ENCODE measurements at regions not wholly inside any gene's neighbourhood (a gene's known extent, or its start where the extent isn't known, plus 50 kb on each side); places are given as distances from the start of the nearest gene placed in this dataset.

DNA sequence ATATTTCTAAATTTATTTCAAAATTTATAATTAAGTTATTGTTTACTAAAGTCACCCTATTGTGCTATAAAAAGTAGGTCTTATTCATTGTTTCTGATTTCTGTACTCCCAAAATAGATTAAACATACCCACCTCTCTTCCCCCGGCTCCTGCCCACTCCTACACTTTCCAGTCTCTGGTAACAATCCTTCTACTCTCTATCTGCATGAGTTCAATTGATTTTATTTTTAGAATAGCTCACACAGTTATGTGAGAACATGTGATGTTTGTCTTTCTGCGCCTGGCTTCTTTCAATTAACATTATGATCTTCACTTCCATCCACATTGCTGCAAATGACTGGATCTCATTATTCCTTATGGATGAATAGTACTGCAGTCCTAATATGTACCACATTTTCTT, 269.3 kb downstream of the ACTRT1 start:
- DNase-seq (ENCODE audit: extremely low spot score, unreplicated experiment) = no peak
- H3K4me3 Mint-ChIP-seq = no peak overlapping the region
- no peak overlapping the region for H3K27ac Mint-ChIP-seq
- TF ChIP-seq, protein P1, sequence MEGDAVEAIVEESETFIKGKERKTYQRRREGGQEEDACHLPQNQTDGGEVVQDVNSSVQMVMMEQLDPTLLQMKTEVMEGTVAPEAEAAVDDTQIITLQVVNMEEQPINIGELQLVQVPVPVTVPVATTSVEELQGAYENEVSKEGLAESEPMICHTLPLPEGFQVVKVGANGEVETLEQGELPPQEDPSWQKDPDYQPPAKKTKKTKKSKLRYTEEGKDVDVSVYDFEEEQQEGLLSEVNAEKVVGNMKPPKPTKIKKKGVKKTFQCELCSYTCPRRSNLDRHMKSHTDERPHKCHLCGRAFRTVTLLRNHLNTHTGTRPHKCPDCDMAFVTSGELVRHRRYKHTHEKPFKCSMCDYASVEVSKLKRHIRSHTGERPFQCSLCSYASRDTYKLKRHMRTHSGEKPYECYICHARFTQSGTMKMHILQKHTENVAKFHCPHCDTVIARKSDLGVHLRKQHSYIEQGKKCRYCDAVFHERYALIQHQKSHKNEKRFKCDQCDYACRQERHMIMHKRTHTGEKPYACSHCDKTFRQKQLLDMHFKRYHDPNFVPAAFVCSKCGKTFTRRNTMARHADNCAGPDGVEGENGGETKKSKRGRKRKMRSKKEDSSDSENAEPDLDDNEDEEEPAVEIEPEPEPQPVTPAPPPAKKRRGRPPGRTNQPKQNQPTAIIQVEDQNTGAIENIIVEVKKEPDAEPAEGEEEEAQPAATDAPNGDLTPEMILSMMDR (conservative IDR thresholded peaks at IDR 0.05) = no peak
- no peaks in the 10 kb centered on the region for H3K9me3 Mint-ChIP-seq
- H3K4me1 Mint-ChIP-seq (ENCODE audit: unreplicated experiment) = no peaks in the 10 kb centered on the region
- no peaks in the 10 kb centered on the region for H3K36me3 Mint-ChIP-seq
- H3K27me3 Mint-ChIP-seq = no peaks in the 10 kb centered on the region

DNA sequence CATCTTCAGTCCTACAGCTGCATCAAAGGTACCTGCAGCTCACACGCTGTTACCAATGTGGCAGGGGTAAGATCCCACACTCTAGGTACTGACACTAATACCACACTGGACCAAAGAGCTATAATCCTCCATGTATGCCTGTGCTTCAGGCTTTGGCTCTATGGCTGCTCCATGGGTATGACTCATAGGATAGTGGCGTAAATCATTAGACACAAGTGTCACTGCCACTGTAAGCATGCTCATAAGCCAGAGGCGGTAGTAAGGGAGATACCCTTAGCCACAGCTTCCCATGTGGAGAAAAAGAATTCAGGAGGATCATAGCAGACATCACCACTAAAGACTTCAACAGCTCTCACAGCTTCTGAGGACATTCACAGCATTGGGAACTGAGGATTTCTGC, 287.5 kb downstream of the ACTRT1 start:
- no peaks in the 10 kb centered on the region for H3K27me3 Mint-ChIP-seq
- no peak for DNase-seq (ENCODE audit: extremely low spot score, unreplicated experiment)
- TF ChIP-seq, protein P1 (conservative IDR thresholded peaks at IDR 0.05) = no peak
- no peaks in the 10 kb centered on the region for H3K36me3 Mint-ChIP-seq
- no peak overlapping the region for H3K4me3 Mint-ChIP-seq
- no peaks in the 10 kb centered on the region for H3K4me1 Mint-ChIP-seq (ENCODE audit: unreplicated experiment)
- H3K27ac Mint-ChIP-seq = no peak overlapping the region
- H3K9me3 Mint-ChIP-seq = peaks cover 5% of the 10 kb centered on the region

DNA sequence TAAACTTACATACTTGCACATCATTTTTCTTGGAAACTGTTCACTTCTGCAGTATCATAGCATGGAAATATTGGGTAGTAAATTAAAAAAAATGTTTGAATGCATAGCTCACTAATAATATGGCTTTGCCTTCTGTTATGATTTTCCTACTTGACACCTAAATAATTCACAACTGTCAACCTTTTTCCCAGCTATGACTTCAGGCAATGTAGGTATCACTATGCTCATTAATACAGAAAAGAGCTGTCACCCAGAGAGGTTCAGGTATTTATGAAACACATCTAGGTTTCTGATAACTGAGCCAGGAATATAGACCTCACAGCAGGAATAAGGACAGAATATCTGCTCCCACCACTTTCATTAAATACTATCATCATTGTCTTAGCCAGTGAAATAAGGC, 289.5 kb downstream of the ACTRT1 start:
- Mint-ChIP-seq H3K4me1 (ENCODE audit: unreplicated experiment) (no peaks in the 10 kb centered on the region), H3K27ac (no peak overlapping the region), H3K27me3 (no peaks in the 10 kb centered on the region), H3K9me3 (peaks cover 5% of the 10 kb centered on the region), H3K4me3 (no peak overlapping the region), H3K36me3 (no peaks in the 10 kb centered on the region)
- no peak for DNase-seq (ENCODE audit: extremely low spot score, unreplicated experiment)
- TF ChIP-seq, protein P1 (conservative IDR thresholded peaks at IDR 0.05) = no peak

DNA sequence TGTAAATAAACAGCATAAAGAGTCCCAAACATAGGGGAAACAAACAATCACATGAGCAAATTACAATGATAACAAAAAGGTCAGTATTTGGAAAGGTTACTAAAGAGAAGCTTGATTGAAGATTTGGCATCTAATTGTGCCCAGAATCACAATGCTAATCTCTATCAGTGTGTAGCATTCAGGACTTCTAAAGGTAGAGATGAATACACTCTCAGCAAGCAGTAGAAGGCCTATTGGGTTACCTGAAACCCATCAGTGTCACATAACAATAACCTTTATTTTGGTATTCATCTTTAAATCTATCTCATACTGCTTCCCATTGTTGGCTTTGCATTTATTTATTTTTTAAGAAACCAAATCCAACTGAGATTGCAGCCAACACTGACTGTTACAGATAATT, 319.5 kb downstream of the ACTRT1 start:
- TF ChIP-seq, protein P1 (conservative IDR thresholded peaks at IDR 0.05) = no peak
- no peak for DNase-seq (ENCODE audit: extremely low spot score, unreplicated experiment)
- Mint-ChIP-seq H3K4me1 (ENCODE audit: unreplicated experiment) (no peaks in the 10 kb centered on the region), H3K36me3 (no peaks in the 10 kb centered on the region), H3K27ac (no peak overlapping the region), H3K27me3 (no peaks in the 10 kb centered on the region), H3K9me3 (no peaks in the 10 kb centered on the region), H3K4me3 (no peak overlapping the region)

DNA sequence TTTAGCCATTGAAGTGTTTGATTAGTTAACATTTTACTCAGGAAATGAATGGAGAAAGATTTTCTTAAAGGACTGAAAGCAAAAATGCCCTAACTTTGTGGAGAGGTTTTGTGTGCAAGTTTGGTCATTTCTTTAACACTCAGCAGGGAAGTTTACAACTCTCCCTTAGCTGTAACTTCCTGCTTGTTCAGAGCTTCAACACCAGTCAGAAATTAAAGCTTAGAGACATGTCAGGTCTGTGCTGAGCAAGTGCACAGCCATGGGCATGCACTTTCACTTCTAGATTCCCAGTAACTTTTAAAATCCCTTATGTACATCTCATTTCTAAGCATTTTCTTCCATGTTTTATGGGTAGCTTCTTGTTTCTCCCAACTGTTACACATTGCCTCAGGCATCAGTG, 326.0 kb downstream of the ACTRT1 start:
- TF ChIP-seq, protein P1 (conservative IDR thresholded peaks at IDR 0.05) = no peak
- no peaks in the 10 kb centered on the region for H3K36me3 Mint-ChIP-seq
- no peaks in the 10 kb centered on the region for H3K9me3 Mint-ChIP-seq
- no peaks in the 10 kb centered on the region for H3K27me3 Mint-ChIP-seq
- H3K4me1 Mint-ChIP-seq (ENCODE audit: unreplicated experiment) = no peaks in the 10 kb centered on the region
- no peak overlapping the region for H3K27ac Mint-ChIP-seq
- H3K4me3 Mint-ChIP-seq = no peak overlapping the region
- DNase-seq (ENCODE audit: extremely low spot score, unreplicated experiment) = no peak

DNA sequence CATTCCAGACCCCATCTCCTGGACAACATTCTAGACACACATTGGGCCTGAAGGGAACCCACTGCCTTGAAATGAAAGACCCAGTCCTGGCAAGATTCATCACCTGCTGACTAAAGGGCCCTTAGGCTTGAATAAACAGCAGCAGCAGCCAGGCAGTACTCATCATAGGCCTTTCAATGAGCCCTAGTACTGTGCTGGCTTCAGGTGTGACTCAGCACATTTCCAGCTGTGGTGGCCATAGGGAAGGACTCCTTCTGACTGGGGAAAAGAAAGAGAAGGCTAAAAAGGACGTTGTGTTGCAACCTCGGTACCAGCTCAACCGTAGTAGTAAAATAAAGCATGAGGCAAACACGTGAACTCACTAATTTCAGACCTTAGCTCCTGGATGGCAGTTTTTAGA, 344.0 kb downstream of the ACTRT1 start:
- Mint-ChIP-seq H3K9me3 (no peaks in the 10 kb centered on the region), H3K27ac (no peak overlapping the region)

More for the DNA sequence above, 344.0 kb downstream of the ACTRT1 start:
- Mint-ChIP-seq H3K4me3 (no peak overlapping the region), H3K27me3 (no peaks in the 10 kb centered on the region), H3K36me3 (no peaks in the 10 kb centered on the region), H3K4me1 (ENCODE audit: unreplicated experiment) (no peaks in the 10 kb centered on the region)
- TF ChIP-seq, protein P1 (conservative IDR thresholded peaks at IDR 0.05) = no peak
- no peak for DNase-seq (ENCODE audit: extremely low spot score, unreplicated experiment)

All from type B pancreatic cell (in vitro differentiated cells).